Pancreas (tissue), 10 donors: ENCODE measurements at regions not wholly inside any gene's neighbourhood (a gene's known extent, or its start where the extent isn't known, plus 50 kb on each side); places are given as distances from the start of the nearest gene placed in this dataset.

Experiments used
- ATAC-seq, 4 donors: fragments of 200-7000 bp; cut with Tn5 transposase; one replicate each; pipeline versions ENCODE4 v1.8.0 to v1.9.1; 2020; ENCODE audit warnings: mild to moderate bottlenecking in 4 of 4, moderate library complexity in 4 of 4
- DNase-seq, 6 donors: peaks; one replicate each; pipeline ENCODE4 v3.0.0-alpha.2; 2020
- FAIRE-seq: peaks from 2 replicates; lab custom pipeline; 2012; peaks lifted over from hg19 to GRCh38; lab: Jason Lieb, UNC
- H3K27ac ChIP-seq, 4 donors: fragments of 200-600 bp; sonication (generic); 1 replicate in 3 of 4; 2 replicates in 1 of 4; pipeline versions ENCODE4 v1.5.0 to v1.8.0; 2020
- H3K27me3 ChIP-seq, 4 donors: fragments of 200-600 bp; one replicate each; pipeline ENCODE4 v1.8.0; 2021
- H3K36me3 ChIP-seq, 3 donors: fragments of 200-600 bp; sonication (generic) in 1 of 3; one replicate each; pipeline versions ENCODE4 v1.5.0 to v1.8.0; 2020 to 2021
- H3K4me1 ChIP-seq, 3 donors: fragments of 200-600 bp; one replicate each; pipeline ENCODE4 v1.8.0; 2021
- H3K4me3 ChIP-seq, 4 donors: fragments of 200-600 bp; sonication (generic) in 2 of 4; one replicate each; pipeline versions ENCODE4 v1.5.0 to v1.8.0; 2020 to 2021
- H3K9me3 ChIP-seq, 4 donors: fragments of 200-600 bp; one replicate each; pipeline ENCODE4 v1.8.0; 2021
- CTCF ChIP-seq, 4 donors: fragments of 200-600 bp; sonication (generic) in 3 of 4; IDR thresholded peaks; one replicate each; pipeline versions ENCODE4 v1.5.0 to v1.8.0; 2021; ENCODE audit warnings: antibody characterized with exemption in 4 of 4
- WGBS, 2 donors: extraction: QIAGEN DNeasy Blood & Tissue Kit; methylation state at CpG; one replicate each; pipeline ENCODE4 v1.1.7; 2013; 5-methylcytosine and 5-hydroxymethylcytosine counted together
- intact Hi-C, 3 donors: fragments of 100-400 bp; cut with DNase I; formaldehyde crosslinking; loops; one replicate each; pipeline versions ENCODE4 v1.11.1 to v1.14.2; 2022
- donor health status: healthy with polysubstance abuse.
- donor health status: DM: no; HTN: no; CAD: no; lungs with moderate emphysema.
- donor health status: DM: no; HTN: no; CAD: no.
- donor health status: control.
- donor health status: control.
- donor health status: Bipolar disorder and iron deficiency.
- donor health status: DM: yes; HTN: yes; CAD: no.
- donor health status: DM: no; HTN: no; CAD: no.
- donor health status: DM: no; HTN: no; CAD: no.
- donor health status: DM: yes; HTN: yes; CAD: no.

- ATAC-seq = peak in 3 of 4 donors; percentile 28 to 86 (median 81)
- Histone ChIP-seq H3K9me3 (no peaks in the 10 kb centered on the region), H3K4me1 (no peaks in the 10 kb centered on the region), H3K4me3 (no peak overlapping the region), H3K36me3 (no peaks in the 10 kb centered on the region), H3K27me3 (no peaks in the 10 kb centered on the region), H3K27ac (no peak overlapping the region)
- WGBS, 2 donors = 68 to 69% methylated on average over 12 of the region's 12 CpGs
- intact Hi-C loops = no loop called here
- no peak for FAIRE-seq
- peak in 2 of 6 donors; percentile 6 to 45 for DNase-seq
- TF ChIP-seq CTCF (IDR thresholded peaks at IDR 0.05) = no peak
These were observed 228.8 kb downstream of the DHX35 start for GRCh38 chr20:39190666-39191570.

GRCh38 chr20:39188266-39188765, 226.2 kb downstream of the DHX35 start:
- no peaks in the 10 kb centered on the region for H3K27me3 ChIP-seq
- H3K9me3 ChIP-seq = no peaks in the 10 kb centered on the region
- H3K27ac ChIP-seq = no peak overlapping the region
- H3K4me1 ChIP-seq = no peaks in the 10 kb centered on the region
- ATAC-seq = no peak
- H3K4me3 ChIP-seq = no peak overlapping the region
- no peaks in the 10 kb centered on the region for H3K36me3 ChIP-seq
- FAIRE-seq = no peak
- TF ChIP-seq CTCF (IDR thresholded peaks at IDR 0.05) = no peak
- intact Hi-C loops = no loop called here
- no peak for DNase-seq

GRCh38 chr20:39181490-39181889, 219.3 kb downstream of the DHX35 start:
- no peaks in the 10 kb centered on the region for H3K36me3 ChIP-seq
- intact Hi-C loops = no loop called here
- no peak for TF ChIP-seq CTCF (IDR thresholded peaks at IDR 0.05)
- H3K4me1 ChIP-seq = no peaks in the 10 kb centered on the region
- H3K4me3 ChIP-seq = no peak overlapping the region
- no peak overlapping the region for H3K27ac ChIP-seq
- H3K27me3 ChIP-seq = no peaks in the 10 kb centered on the region
- 13 to 23% methylated on average over 2 of the region's 2 CpGs for WGBS, 2 donors
- FAIRE-seq = no peak
- no peak for ATAC-seq
- DNase-seq = no peak
- H3K9me3 ChIP-seq = no peaks in the 10 kb centered on the region

GRCh38 chr20:39176457-39176856, 214.3 kb downstream of the DHX35 start:
- H3K9me3 ChIP-seq = no peaks in the 10 kb centered on the region
- H3K27me3 ChIP-seq = no peaks in the 10 kb centered on the region
- no peak overlapping the region for H3K27ac ChIP-seq
- FAIRE-seq (no peak), DNase-seq (no peak), ATAC-seq (no peak)
- no peaks in the 10 kb centered on the region for H3K4me1 ChIP-seq
- WGBS, 2 donors = 76 to 83% methylated on average over 2 of the region's 2 CpGs
- no peaks in the 10 kb centered on the region for H3K36me3 ChIP-seq
- intact Hi-C loops = no loop called here
- no peak overlapping the region for H3K4me3 ChIP-seq
- no peak for TF ChIP-seq CTCF (IDR thresholded peaks at IDR 0.05)

- DNase-seq (no peak), FAIRE-seq (no peak)
- 56 to 71% methylated on average over 2 of the region's 2 CpGs for WGBS, 2 donors
These were observed 208.8 kb downstream of the DHX35 start for GRCh38 chr20:39170896-39171463.

More at GRCh38 chr20:39170896-39171463, 208.8 kb downstream of the DHX35 start:
- no peaks in the 10 kb centered on the region for H3K27me3 ChIP-seq
- intact Hi-C loops = no loop called here
- no peak overlapping the region for H3K4me3 ChIP-seq
- no peaks in the 10 kb centered on the region for H3K36me3 ChIP-seq
- no peaks in the 10 kb centered on the region for H3K4me1 ChIP-seq
- no peak for ATAC-seq
- no peak overlapping the region for H3K27ac ChIP-seq
- no peak for TF ChIP-seq CTCF (IDR thresholded peaks at IDR 0.05)
- H3K9me3 ChIP-seq = no peaks in the 10 kb centered on the region
